ENCODE measurements at regions not wholly inside any gene's neighbourhood (a gene's known extent, or its start where the extent isn't known, plus 50 kb on each side); places are given as distances from the start of the nearest gene placed in this dataset.

DNA sequence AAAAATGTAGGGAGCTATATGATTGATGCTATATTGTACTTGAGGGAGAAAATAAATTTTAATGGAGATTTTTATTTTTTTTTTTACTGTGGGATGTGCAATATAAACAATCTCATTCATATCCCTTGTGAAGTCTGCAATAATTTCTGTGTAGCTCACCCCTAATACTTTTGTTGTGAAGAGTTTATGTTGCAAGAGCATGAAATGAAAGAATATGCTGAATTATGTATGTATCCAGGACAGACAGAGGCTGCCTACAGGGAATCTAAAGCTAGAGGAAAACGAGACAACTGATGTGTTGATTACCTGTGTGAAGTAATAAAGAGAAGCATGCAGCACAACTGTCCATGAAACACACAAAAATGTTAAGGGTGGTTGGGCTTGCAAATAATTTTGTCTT is 643.3 kb downstream of the DCDC2C start (continued):
- TF ChIP-seq ATF3 (IDR thresholded peaks at IDR 0.05; ENCODE audit: borderline replicate concordance, extremely low read depth, low read depth, low read length) (no peak), RUNX3 (IDR thresholded peaks at IDR 0.05; ENCODE audit: low read length) (no peak)

DNA sequence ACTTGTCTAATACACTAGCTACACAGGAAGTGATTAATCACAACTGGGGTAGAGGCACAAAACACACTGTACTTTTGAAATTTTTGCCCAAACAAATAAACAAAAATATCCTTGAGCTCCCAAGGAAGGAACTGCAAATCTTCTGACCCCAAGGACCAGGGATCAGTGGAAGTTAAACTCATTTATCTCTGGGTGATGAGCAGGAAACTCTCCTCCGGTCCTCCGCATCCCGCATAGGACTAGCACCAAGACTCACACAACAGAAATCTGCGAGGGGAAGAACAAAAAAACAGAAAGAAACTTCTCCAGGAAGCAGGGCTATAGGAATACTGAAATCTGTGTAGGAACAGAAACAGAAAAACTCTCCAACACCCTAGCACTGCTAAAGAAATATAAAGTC is 650.3 kb downstream of the DCDC2C start:
- TF ChIP-seq RAD21 (IDR thresholded peaks at IDR 0.05; ENCODE audit: insufficient read depth, low read depth, low read length) (no peak), ZZZ3 (IDR thresholded peaks at IDR 0.05; ENCODE audit: control insufficient read depth, insufficient read length, low read depth) (no peak), NFYA (IDR thresholded peaks at IDR 0.05; ENCODE audit: borderline replicate concordance, low read depth, low read length) (no peak), MEF2B (IDR thresholded peaks at IDR 0.05; ENCODE audit: partially characterized antibody, poor library complexity, severe bottlenecking) (no peak), NR2C2 (IDR thresholded peaks at IDR 0.05; ENCODE audit: borderline replicate concordance, control insufficient read depth, insufficient read length, low read depth) (no peak), TARDBP (IDR thresholded peaks at IDR 0.05; ENCODE audit: borderline replicate concordance) (no peak), RBBP5 (conservative IDR thresholded peaks at IDR 0.05) (no peak), GABPA (IDR thresholded peaks at IDR 0.05; ENCODE audit: low read depth) (no peak), DPF2 (IDR thresholded peaks at IDR 0.05) (no peak), CHD4 (IDR thresholded peaks at IDR 0.05) (no peak)
- TF ChIP-seq, protein P1, sequence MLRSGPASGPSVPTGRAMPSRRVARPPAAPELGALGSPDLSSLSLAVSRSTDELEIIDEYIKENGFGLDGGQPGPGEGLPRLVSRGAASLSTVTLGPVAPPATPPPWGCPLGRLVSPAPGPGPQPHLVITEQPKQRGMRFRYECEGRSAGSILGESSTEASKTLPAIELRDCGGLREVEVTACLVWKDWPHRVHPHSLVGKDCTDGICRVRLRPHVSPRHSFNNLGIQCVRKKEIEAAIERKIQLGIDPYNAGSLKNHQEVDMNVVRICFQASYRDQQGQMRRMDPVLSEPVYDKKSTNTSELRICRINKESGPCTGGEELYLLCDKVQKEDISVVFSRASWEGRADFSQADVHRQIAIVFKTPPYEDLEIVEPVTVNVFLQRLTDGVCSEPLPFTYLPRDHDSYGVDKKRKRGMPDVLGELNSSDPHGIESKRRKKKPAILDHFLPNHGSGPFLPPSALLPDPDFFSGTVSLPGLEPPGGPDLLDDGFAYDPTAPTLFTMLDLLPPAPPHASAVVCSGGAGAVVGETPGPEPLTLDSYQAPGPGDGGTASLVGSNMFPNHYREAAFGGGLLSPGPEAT (IDR thresholded peaks at IDR 0.05; ENCODE audit: low read depth), result no peak
- TF ChIP-seq, protein P2, sequence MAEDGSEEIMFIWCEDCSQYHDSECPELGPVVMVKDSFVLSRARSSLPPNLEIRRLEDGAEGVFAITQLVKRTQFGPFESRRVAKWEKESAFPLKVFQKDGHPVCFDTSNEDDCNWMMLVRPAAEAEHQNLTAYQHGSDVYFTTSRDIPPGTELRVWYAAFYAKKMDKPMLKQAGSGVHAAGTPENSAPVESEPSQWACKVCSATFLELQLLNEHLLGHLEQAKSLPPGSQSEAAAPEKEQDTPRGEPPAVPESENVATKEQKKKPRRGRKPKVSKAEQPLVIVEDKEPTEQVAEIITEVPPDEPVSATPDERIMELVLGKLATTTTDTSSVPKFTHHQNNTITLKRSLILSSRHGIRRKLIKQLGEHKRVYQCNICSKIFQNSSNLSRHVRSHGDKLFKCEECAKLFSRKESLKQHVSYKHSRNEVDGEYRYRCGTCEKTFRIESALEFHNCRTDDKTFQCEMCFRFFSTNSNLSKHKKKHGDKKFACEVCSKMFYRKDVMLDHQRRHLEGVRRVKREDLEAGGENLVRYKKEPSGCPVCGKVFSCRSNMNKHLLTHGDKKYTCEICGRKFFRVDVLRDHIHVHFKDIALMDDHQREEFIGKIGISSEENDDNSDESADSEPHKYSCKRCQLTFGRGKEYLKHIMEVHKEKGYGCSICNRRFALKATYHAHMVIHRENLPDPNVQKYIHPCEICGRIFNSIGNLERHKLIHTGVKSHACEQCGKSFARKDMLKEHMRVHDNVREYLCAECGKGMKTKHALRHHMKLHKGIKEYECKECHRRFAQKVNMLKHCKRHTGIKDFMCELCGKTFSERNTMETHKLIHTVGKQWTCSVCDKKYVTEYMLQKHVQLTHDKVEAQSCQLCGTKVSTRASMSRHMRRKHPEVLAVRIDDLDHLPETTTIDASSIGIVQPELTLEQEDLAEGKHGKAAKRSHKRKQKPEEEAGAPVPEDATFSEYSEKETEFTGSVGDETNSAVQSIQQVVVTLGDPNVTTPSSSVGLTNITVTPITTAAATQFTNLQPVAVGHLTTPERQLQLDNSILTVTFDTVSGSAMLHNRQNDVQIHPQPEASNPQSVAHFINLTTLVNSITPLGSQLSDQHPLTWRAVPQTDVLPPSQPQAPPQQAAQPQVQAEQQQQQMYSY (CRISPR knock-in tag; IDR thresholded peaks at IDR 0.05), result no peak
- TF ChIP-seq, protein P3, sequence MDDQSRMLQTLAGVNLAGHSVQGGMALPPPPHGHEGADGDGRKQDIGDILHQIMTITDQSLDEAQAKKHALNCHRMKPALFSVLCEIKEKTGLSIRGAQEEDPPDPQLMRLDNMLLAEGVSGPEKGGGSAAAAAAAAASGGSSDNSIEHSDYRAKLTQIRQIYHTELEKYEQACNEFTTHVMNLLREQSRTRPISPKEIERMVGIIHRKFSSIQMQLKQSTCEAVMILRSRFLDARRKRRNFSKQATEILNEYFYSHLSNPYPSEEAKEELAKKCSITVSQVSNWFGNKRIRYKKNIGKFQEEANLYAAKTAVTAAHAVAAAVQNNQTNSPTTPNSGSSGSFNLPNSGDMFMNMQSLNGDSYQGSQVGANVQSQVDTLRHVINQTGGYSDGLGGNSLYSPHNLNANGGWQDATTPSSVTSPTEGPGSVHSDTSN (IDR thresholded peaks at IDR 0.05; ENCODE audit: insufficient replicate concordance, low read depth, low read length), result no peak
- H4K20me1 ChIP-seq (ENCODE audit: control insufficient read depth, insufficient read depth), result no peaks in the 10 kb centered on the region
- BruUV-seq (replicated peaks), result no TSS peak
- no peaks in the 10 kb centered on the region for H3K27me3 ChIP-seq (replicated peaks in 1 of 2; ENCODE audit: control insufficient read depth in 2 of 2, insufficient read depth in 2 of 2, low read length in 1 of 2)
- H3K9me3 ChIP-seq (replicated peaks; ENCODE audit: control insufficient read depth, insufficient read depth, low read length), result no peaks in the 10 kb centered on the region
- FAIRE-seq (no peak), ATAC-seq (no peak), DNase-seq (ENCODE audit: low read depth, low spot score) (no peak)
- H3K4me2 ChIP-seq (ENCODE audit: control insufficient read depth, insufficient read depth), result no peak overlapping the region
- CTCF ChIA-PET, result interaction anchor here (0.8 to 2.2 kb wide), 9 partner anchors 10 to 410 kb away, joined by 3 to 11 read pairs (median 4); no protein-coding TSS in a partner anchor
- H3K4me3 ChIP-seq, result no peak overlapping the region
- H3K79me2 ChIP-seq (ENCODE audit: control insufficient read depth, insufficient read depth, low read length), result no peaks in the 10 kb centered on the region
- intact Hi-C loops (cut with micrococcal nuclease; ENCODE audit: unreplicated experiment) (no loop called here), in situ Hi-C loops (cut with MboI) (no loop called here)
- no peak overlapping the region for H3K9ac ChIP-seq (ENCODE audit: control insufficient read depth, insufficient read depth, low read length)
- RAD21 ChIA-PET (ENCODE audit: unreplicated experiment), result no interaction called here
- no peaks in the 10 kb centered on the region for H3K4me1 ChIP-seq (ENCODE audit: control insufficient read depth, insufficient read depth, low read length)
- no peaks in the 10 kb centered on the region for H3K36me3 ChIP-seq (ENCODE audit: control insufficient read depth in 2 of 2, insufficient read depth in 2 of 2, low read length in 1 of 2)
- POLR2A ChIA-PET, result no interaction called here
- SMC1A ChIA-PET (ENCODE audit: uncharacterized antibody, unreplicated experiment), result interaction anchor here (0.8 kb wide), 1 partner anchor 410 kb away, joined by 4 read pairs; no protein-coding TSS in a partner anchor
- WGBS (ENCODE audit: insufficient coverage, insufficient replicate concordance, low lambda C conversion rate, missing lambda C conversion rate), result 66% methylated on average over 4 of the region's 4 CpGs
- H3K27ac ChIP-seq (ENCODE audit: control insufficient read depth, insufficient read depth), result no peak overlapping the region
- H2AFZ ChIP-seq (ENCODE audit: control insufficient read depth, low read depth, low read length), result no peak overlapping the region

All from GM12878 (cell line).